Pancreas (tissue), 10 donors: ENCODE measurements at regions not wholly inside any gene's neighbourhood (a gene's known extent, or its start where the extent isn't known, plus 50 kb on each side); places are given as distances from the start of the nearest gene placed in this dataset.

Experiments
- ATAC-seq, 4 donors: fragments of 200-7000 bp; cut with Tn5 transposase; one replicate each; pipeline versions ENCODE4 v1.8.0 to v1.9.1; 2020; ENCODE audit warnings: mild to moderate bottlenecking in 4 of 4, moderate library complexity in 4 of 4
- DNase-seq, 6 donors: peaks; one replicate each; pipeline ENCODE4 v3.0.0-alpha.2; 2020
- FAIRE-seq: peaks from 2 replicates; lab custom pipeline; 2012; peaks lifted over from hg19 to GRCh38; lab: Jason Lieb, UNC
- H3K27ac ChIP-seq, 4 donors: fragments of 200-600 bp; sonication (generic); 1 replicate in 3 of 4; 2 replicates in 1 of 4; pipeline versions ENCODE4 v1.5.0 to v1.8.0; 2020
- H3K27me3 ChIP-seq, 4 donors: fragments of 200-600 bp; one replicate each; pipeline ENCODE4 v1.8.0; 2021
- H3K36me3 ChIP-seq, 3 donors: fragments of 200-600 bp; sonication (generic) in 1 of 3; one replicate each; pipeline versions ENCODE4 v1.5.0 to v1.8.0; 2020 to 2021
- H3K4me1 ChIP-seq, 3 donors: fragments of 200-600 bp; one replicate each; pipeline ENCODE4 v1.8.0; 2021
- H3K4me3 ChIP-seq, 4 donors: fragments of 200-600 bp; sonication (generic) in 2 of 4; one replicate each; pipeline versions ENCODE4 v1.5.0 to v1.8.0; 2020 to 2021
- H3K9me3 ChIP-seq, 4 donors: fragments of 200-600 bp; one replicate each; pipeline ENCODE4 v1.8.0; 2021
- CTCF ChIP-seq, 4 donors: fragments of 200-600 bp; sonication (generic) in 3 of 4; IDR thresholded peaks; one replicate each; pipeline versions ENCODE4 v1.5.0 to v1.8.0; 2021; ENCODE audit warnings: antibody characterized with exemption in 4 of 4
- WGBS, 2 donors: extraction: QIAGEN DNeasy Blood & Tissue Kit; methylation state at CpG; one replicate each; pipeline ENCODE4 v1.1.7; 2013; 5-methylcytosine and 5-hydroxymethylcytosine counted together
- intact Hi-C, 3 donors: fragments of 100-400 bp; cut with DNase I; formaldehyde crosslinking; loops; one replicate each; pipeline versions ENCODE4 v1.11.1 to v1.14.2; 2022
- donor health status: healthy with polysubstance abuse.
- donor health status: DM: no; HTN: no; CAD: no; lungs with moderate emphysema.
- donor health status: DM: no; HTN: no; CAD: no.
- donor health status: control.
- donor health status: control.
- donor health status: Bipolar disorder and iron deficiency.
- donor health status: DM: yes; HTN: yes; CAD: no.
- donor health status: DM: no; HTN: no; CAD: no.
- donor health status: DM: no; HTN: no; CAD: no.
- donor health status: DM: yes; HTN: yes; CAD: no.

GRCh38 chrX:68995386-68995779, 166.6 kb downstream of the EFNB1 start:
- FAIRE-seq (no peak), ATAC-seq (no peak), DNase-seq (no peak)
- TF ChIP-seq CTCF (IDR thresholded peaks at IDR 0.05): no peak
- WGBS, 2 donors: 76 to 79% methylated on average over 3 of the region's 3 CpGs
- H3K4me1 ChIP-seq: no peaks in the 10 kb centered on the region
- intact Hi-C loops: no loop called here
- no peaks in the 10 kb centered on the region for H3K9me3 ChIP-seq
- H3K27me3 ChIP-seq: no peaks in the 10 kb centered on the region
- H3K36me3 ChIP-seq: no peaks in the 10 kb centered on the region
- H3K27ac ChIP-seq: no peak overlapping the region
- H3K4me3 ChIP-seq: no peak overlapping the region

- Histone ChIP-seq H3K27me3 (no peaks in the 10 kb centered on the region), H3K36me3 (no peaks in the 10 kb centered on the region), H3K27ac (no peak overlapping the region), H3K9me3 (no peaks in the 10 kb centered on the region), H3K4me3 (no peak overlapping the region), H3K4me1 (peaks cover 0 to 4% (median 0%) of the 10 kb centered on the region in 3 donors)
- ATAC-seq (no peak), FAIRE-seq (no peak), DNase-seq (no peak)
- 88 to 91% methylated on average over 2 of the region's 2 CpGs for WGBS, 2 donors
- no peak for TF ChIP-seq CTCF (IDR thresholded peaks at IDR 0.05)
- intact Hi-C loops: no loop called here
Measured at GRCh38 chrX:68994891-68995255, 166.1 kb downstream of the EFNB1 start.

DNA sequence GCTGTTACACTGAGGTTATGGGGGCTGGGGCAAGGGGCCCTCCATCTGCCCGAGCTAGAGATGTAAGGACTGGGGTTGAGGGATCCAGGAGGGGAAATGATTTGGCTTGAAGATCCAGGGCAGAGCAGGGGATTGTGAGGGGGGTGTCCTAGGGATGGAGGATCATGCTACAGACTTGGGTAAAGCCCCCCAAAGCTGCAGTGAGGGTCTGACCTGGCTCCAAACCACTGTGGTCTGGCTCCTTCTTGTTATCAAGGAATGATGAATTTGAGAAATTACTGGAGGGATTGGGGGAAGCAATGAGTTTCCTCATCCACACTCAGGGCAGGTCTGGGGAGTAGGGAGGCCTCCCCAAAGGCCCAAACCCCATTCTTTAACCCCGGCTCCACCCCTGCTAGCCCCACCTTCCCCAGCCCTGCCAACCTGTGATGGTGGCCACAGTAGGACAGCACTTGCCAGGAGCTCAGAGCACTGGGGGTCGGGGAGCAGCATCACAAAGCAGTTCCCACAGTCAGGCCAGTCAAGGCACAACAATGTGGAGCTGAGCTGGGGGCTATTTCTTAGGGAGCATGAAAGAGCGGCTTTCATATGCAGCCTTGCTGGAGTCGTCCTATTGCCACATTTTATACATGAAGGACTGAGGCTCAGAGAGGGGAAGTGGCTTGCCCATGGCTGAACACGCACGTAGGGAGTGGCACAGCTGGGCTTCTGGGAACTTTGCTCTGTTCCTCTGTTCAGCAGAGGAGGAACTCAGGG, 165.5 kb downstream of the EFNB1 start:
- intact Hi-C loops: no loop called here
- H3K36me3 ChIP-seq: no peaks in the 10 kb centered on the region
- H3K4me3 ChIP-seq: no peak overlapping the region
- no peak for DNase-seq
- FAIRE-seq: no peak
- H3K4me1 ChIP-seq: peaks cover 0 to 6% (median 0%) of the 10 kb centered on the region in 3 donors
- H3K9me3 ChIP-seq: no peaks in the 10 kb centered on the region
- ATAC-seq: no peak
- TF ChIP-seq CTCF (IDR thresholded peaks at IDR 0.05): no peak
- 77 to 83% methylated on average over 7 of the region's 7 CpGs for WGBS, 2 donors
- no peaks in the 10 kb centered on the region for H3K27me3 ChIP-seq
- H3K27ac ChIP-seq: no peak overlapping the region

- ATAC-seq (no peak), FAIRE-seq (no peak), DNase-seq (no peak)
- 81 to 83% methylated on average over 7 of the region's 7 CpGs for WGBS, 2 donors
- intact Hi-C loops: no loop called here
- Histone ChIP-seq H3K4me1 (peaks cover 0 to 6% (median 0%) of the 10 kb centered on the region in 3 donors), H3K36me3 (no peaks in the 10 kb centered on the region), H3K27me3 (no peaks in the 10 kb centered on the region), H3K4me3 (no peak overlapping the region), H3K9me3 (no peaks in the 10 kb centered on the region), H3K27ac (no peak overlapping the region)
- TF ChIP-seq CTCF (IDR thresholded peaks at IDR 0.05): no peak
Measured at GRCh38 chrX:68992821-68993397, 164.1 kb downstream of the EFNB1 start.
